ENCODE measurements at regions not wholly inside any gene's neighbourhood (a gene's known extent, or its start where the extent isn't known, plus 50 kb on each side); places are given as distances from the start of the nearest gene placed in this dataset.
"Not testable (repeated sequence)": the region's sequence is repeated elsewhere in the genome, so short reads cannot be mapped to it uniquely, and the experiment has no call there.

- DNase-seq (no peak), ATAC-seq (no peak)
- Mint-ChIP-seq H3K9me3 (peaks cover 17% of the 10 kb centered on the region), H3K36me3 (ENCODE audit: insufficient read depth) (no peaks in the 10 kb centered on the region), H3K27me3 (ENCODE audit: low read depth) (no peaks in the 10 kb centered on the region), H3K4me3 (no peak overlapping the region), H3K4me1 (ENCODE audit: low read depth) (no peaks in the 10 kb centered on the region)
Observed at GRCh38 chr21:21851657-21852056, 853.4 kb downstream of the NCAM2 start.

- Mint-ChIP-seq H3K4me3 (no peak overlapping the region), H3K36me3 (ENCODE audit: insufficient read depth) (no peaks in the 10 kb centered on the region), H3K9me3 (peaks cover 13% of the 10 kb centered on the region), H3K4me1 (ENCODE audit: low read depth) (no peaks in the 10 kb centered on the region), H3K27me3 (ENCODE audit: low read depth) (no peaks in the 10 kb centered on the region)
- ATAC-seq (no peak), DNase-seq (no peak)
Observed at GRCh38 chr21:21858502-21859334, 860.5 kb downstream of the NCAM2 start.

- peaks cover 7% of the 10 kb centered on the region for H3K9me3 Mint-ChIP-seq
- DNase-seq, result no peak
Observed at GRCh38 chr21:21860888-21861287, 862.7 kb downstream of the NCAM2 start.

GRCh38 chr21:21864321-21864840 lies 866.2 kb downstream of the NCAM2 start:
- H3K27me3 Mint-ChIP-seq (ENCODE audit: low read depth), result no peaks in the 10 kb centered on the region
- ATAC-seq (no peak), DNase-seq (no peak)
- H3K4me3 Mint-ChIP-seq, result no peak overlapping the region
- no peaks in the 10 kb centered on the region for H3K4me1 Mint-ChIP-seq (ENCODE audit: low read depth)
- peaks cover 13% of the 10 kb centered on the region for H3K9me3 Mint-ChIP-seq
- no peaks in the 10 kb centered on the region for H3K36me3 Mint-ChIP-seq (ENCODE audit: insufficient read depth)

More at GRCh38 chr21:21860888-21861287, 862.7 kb downstream of the NCAM2 start:
- no peak overlapping the region for H3K4me3 Mint-ChIP-seq
- no peak for ATAC-seq
- H3K4me1 Mint-ChIP-seq (ENCODE audit: low read depth), result no peaks in the 10 kb centered on the region
- H3K36me3 Mint-ChIP-seq (ENCODE audit: insufficient read depth), result no peaks in the 10 kb centered on the region
- H3K27me3 Mint-ChIP-seq (ENCODE audit: low read depth), result no peaks in the 10 kb centered on the region

- peaks cover 20% of the 10 kb centered on the region for H3K9me3 Mint-ChIP-seq
- DNase-seq (no peak), ATAC-seq (no peak)
- H3K36me3 Mint-ChIP-seq (ENCODE audit: insufficient read depth), result no peaks in the 10 kb centered on the region
- H3K4me3 Mint-ChIP-seq, result no peak overlapping the region
- H3K4me1 Mint-ChIP-seq (ENCODE audit: low read depth), result no peaks in the 10 kb centered on the region
- no peaks in the 10 kb centered on the region for H3K27me3 Mint-ChIP-seq (ENCODE audit: low read depth)
Observed at GRCh38 chr21:21897275-21897883, 899.2 kb downstream of the NCAM2 start.

GRCh38 chr21:21898801-21899200 lies 900.6 kb downstream of the NCAM2 start:
- H3K27me3 Mint-ChIP-seq (ENCODE audit: low read depth), result no peaks in the 10 kb centered on the region
- H3K4me3 Mint-ChIP-seq, result no peak overlapping the region

GRCh38 chr21:21902416-21902815 lies 904.2 kb downstream of the NCAM2 start:
- H3K4me3 Mint-ChIP-seq; H3K4me1 Mint-ChIP-seq (ENCODE audit: low read depth); ATAC-seq; H3K27me3 Mint-ChIP-seq (ENCODE audit: low read depth); DNase-seq; H3K9me3 Mint-ChIP-seq; H3K36me3 Mint-ChIP-seq (ENCODE audit: insufficient read depth): not testable (repeated sequence)

More at GRCh38 chr21:21898801-21899200, 900.6 kb downstream of the NCAM2 start:
- Mint-ChIP-seq H3K36me3 (ENCODE audit: insufficient read depth) (no peaks in the 10 kb centered on the region), H3K9me3 (peaks cover 9% of the 10 kb centered on the region), H3K4me1 (ENCODE audit: low read depth) (no peaks in the 10 kb centered on the region)
- no peak for DNase-seq
- no peak for ATAC-seq

GRCh38 chr21:21907271-21907670 lies 909.1 kb downstream of the NCAM2 start:
- DNase-seq (no peak), ATAC-seq (no peak)
- Mint-ChIP-seq H3K4me3 (no peak overlapping the region), H3K27me3 (ENCODE audit: low read depth) (no peaks in the 10 kb centered on the region), H3K9me3 (no peaks in the 10 kb centered on the region), H3K36me3 (ENCODE audit: insufficient read depth) (no peaks in the 10 kb centered on the region), H3K4me1 (ENCODE audit: low read depth) (no peaks in the 10 kb centered on the region)

GRCh38 chr21:21915816-21916215 lies 917.6 kb downstream of the NCAM2 start:
- DNase-seq, result no peak
- H3K9me3 Mint-ChIP-seq, result no peaks in the 10 kb centered on the region
- H3K4me3 Mint-ChIP-seq, result no peak overlapping the region

GRCh38 chr21:21921410-21922232 lies 923.4 kb downstream of the NCAM2 start:
- H3K4me3 Mint-ChIP-seq, result no peak overlapping the region
- ATAC-seq, result no peak
- no peaks in the 10 kb centered on the region for H3K4me1 Mint-ChIP-seq (ENCODE audit: low read depth)
- H3K27me3 Mint-ChIP-seq (ENCODE audit: low read depth), result no peaks in the 10 kb centered on the region
- H3K9me3 Mint-ChIP-seq, result no peaks in the 10 kb centered on the region
- no peaks in the 10 kb centered on the region for H3K36me3 Mint-ChIP-seq (ENCODE audit: insufficient read depth)
- DNase-seq, result no peak

More at GRCh38 chr21:21915816-21916215, 917.6 kb downstream of the NCAM2 start:
- Mint-ChIP-seq H3K27me3 (ENCODE audit: low read depth) (no peaks in the 10 kb centered on the region), H3K36me3 (ENCODE audit: insufficient read depth) (no peaks in the 10 kb centered on the region), H3K4me1 (ENCODE audit: low read depth) (no peaks in the 10 kb centered on the region)
- ATAC-seq, result no peak

GRCh38 chr21:21929226-21929625 lies 931.0 kb downstream of the NCAM2 start:
- Mint-ChIP-seq H3K9me3 (no peaks in the 10 kb centered on the region), H3K36me3 (ENCODE audit: insufficient read depth) (no peaks in the 10 kb centered on the region), H3K27me3 (ENCODE audit: low read depth) (no peaks in the 10 kb centered on the region), H3K4me3 (no peak overlapping the region), H3K4me1 (ENCODE audit: low read depth) (no peaks in the 10 kb centered on the region)
- ATAC-seq, result no peak
- DNase-seq, result no peak

GRCh38 chr21:21929789-21930188 lies 931.6 kb downstream of the NCAM2 start:
- no peak overlapping the region for H3K4me3 Mint-ChIP-seq
- no peaks in the 10 kb centered on the region for H3K4me1 Mint-ChIP-seq (ENCODE audit: low read depth)
- no peaks in the 10 kb centered on the region for H3K27me3 Mint-ChIP-seq (ENCODE audit: low read depth)
- DNase-seq, result no peak
- H3K36me3 Mint-ChIP-seq (ENCODE audit: insufficient read depth), result no peaks in the 10 kb centered on the region
- H3K9me3 Mint-ChIP-seq, result no peaks in the 10 kb centered on the region
- no peak for ATAC-seq

GRCh38 chr21:21952566-21952965 lies 954.4 kb downstream of the NCAM2 start:
- no peak for ATAC-seq
- no peak for DNase-seq
- Mint-ChIP-seq H3K9me3 (peaks cover 15% of the 10 kb centered on the region), H3K27me3 (ENCODE audit: low read depth) (no peaks in the 10 kb centered on the region), H3K4me3 (no peak overlapping the region), H3K36me3 (ENCODE audit: insufficient read depth) (no peaks in the 10 kb centered on the region), H3K4me1 (ENCODE audit: low read depth) (no peaks in the 10 kb centered on the region)

GRCh38 chr21:21955204-21955603 lies 957.0 kb downstream of the NCAM2 start:
- H3K9me3 Mint-ChIP-seq, result peaks cover 12% of the 10 kb centered on the region

More at GRCh38 chr21:21955204-21955603, 957.0 kb downstream of the NCAM2 start:
- DNase-seq (no peak), ATAC-seq (no peak)
- Mint-ChIP-seq H3K27me3 (ENCODE audit: low read depth) (no peaks in the 10 kb centered on the region), H3K4me3 (no peak overlapping the region), H3K36me3 (ENCODE audit: insufficient read depth) (no peaks in the 10 kb centered on the region), H3K4me1 (ENCODE audit: low read depth) (no peaks in the 10 kb centered on the region)

Data from activated T-cell treated with anti-CD3 and anti-CD28 coated beads, Interleukin-2, amount 50 U/mL, for 4 hours (primary cell).